SK-N-SH (cell line): ENCODE measurements at regions not wholly inside any gene's neighbourhood (a gene's known extent, or its start where the extent isn't known, plus 50 kb on each side); places are given as distances from the start of the nearest gene placed in this dataset.

Experiments used
- CTCF ChIA-PET: fragments of 300-600, 350-600 bp; formaldehyde crosslinking; extraction: SDS; loops from one replicate; lab custom pipeline; 2021; lab: Yijun Ruan, JAX
- POLR2A ChIA-PET: fragments of 350-600 bp; sonication (Branson Sonifier 250); formaldehyde crosslinking; extraction: SDS; loops from one replicate; lab custom pipeline; 2020; ENCODE audit warnings: antibody characterized with exemption, inconsistent platforms; lab: Yijun Ruan, JAX
- DNase-seq: peaks from one replicate; pipeline ENCODE4 v3.0.0; 2012
- H2AFZ ChIP-seq: fragments of 200-600 bp; sonication (generic); 2 replicates; pipeline ENCODE4 v1.8.1; 2016; ENCODE audit warnings: antibody characterized with exemption, mild to moderate bottlenecking, low read depth
- H3F3A ChIP-seq: fragments of 200-600 bp; sonication (generic); replicated peaks from 2 replicates; pipeline ENCODE3; 2016; ENCODE audit warnings: antibody characterized with exemption, mild to moderate bottlenecking; ENCODE audit not compliant: insufficient read depth
- H3K27ac ChIP-seq, 2 experiments: fragments of 200-500 bp in 1 of 2; fragments of 200-600 bp in 1 of 2; sonication (Bioruptor generic) in 1 of 2; sonication (generic), shearing (Covaris generic) in 1 of 2; 2 replicates each; pipeline versions ENCODE4 v1.5.1 to v1.6.1; 2014 to 2016; ENCODE audit warnings: low read depth in 2 of 2, inconsistent platforms in 1 of 2, low read length in 1 of 2, mild to moderate bottlenecking in 1 of 2, mixed read lengths in 1 of 2
- H3K27me3 ChIP-seq: fragments of 200-600 bp; sonication (generic), shearing (Covaris generic); 2 replicates; pipeline ENCODE4 v1.6.1; 2016; ENCODE audit warnings: mixed run types; ENCODE audit not compliant: insufficient read depth
- H3K36me3 ChIP-seq, 2 experiments: fragments of 200-500 bp in 1 of 2; fragments of 200-600 bp in 1 of 2; sonication (Bioruptor generic) in 1 of 2; sonication (generic) in 1 of 2; replicated peaks in 1 of 2; 2 replicates each; pipeline versions ENCODE3 to v1.5.1; 2014 to 2016; ENCODE audit warnings: low read length in 1 of 2, mild to moderate bottlenecking in 1 of 2; ENCODE audit not compliant: insufficient read depth in 2 of 2, control insufficient read depth in 1 of 2
- H3K4me1 ChIP-seq, 2 experiments: fragments of 200-500 bp in 1 of 2; fragments of 200-600 bp in 1 of 2; sonication (Bioruptor generic) in 1 of 2; sonication (generic), shearing (Covaris generic) in 1 of 2; 2 replicates each; pipeline versions ENCODE4 v1.5.1 to v1.6.1; 2014 to 2016; ENCODE audit warnings: low read depth in 1 of 2, low read length in 1 of 2, mixed run types in 1 of 2; ENCODE audit not compliant: insufficient read depth in 2 of 2, control insufficient read depth in 1 of 2
- H3K4me2 ChIP-seq: fragments of 200-600 bp; sonication (generic), shearing (Covaris generic); 2 replicates; pipeline ENCODE4 v1.6.1; 2017; ENCODE audit warnings: mixed run types
- H3K4me3 ChIP-seq, 2 experiments: fragments of 200-500 bp in 1 of 2; fragments of 200-600 bp in 1 of 2; sonication (Bioruptor generic) in 1 of 2; sonication (generic), shearing (Covaris generic) in 1 of 2; 2 replicates each; pipeline versions ENCODE4 v1.5.1 to v1.8.1; 2014 to 2016; ENCODE audit warnings: low read depth in 2 of 2, inconsistent platforms in 1 of 2, low read length in 1 of 2, mild to moderate bottlenecking in 1 of 2, mixed read lengths in 1 of 2, moderate library complexity in 1 of 2
- H3K79me2 ChIP-seq: fragments of 200-600 bp; sonication (generic); 2 replicates; pipeline ENCODE4 v1.8.1; 2017; ENCODE audit warnings: mild to moderate bottlenecking; ENCODE audit not compliant: insufficient read depth
- H3K9ac ChIP-seq: fragments of 200-600 bp; sonication (generic); 2 replicates; pipeline ENCODE4 v1.6.1; 2017; ENCODE audit warnings: mixed run types
- H3K9me2 ChIP-seq: fragments of 200-600 bp; sonication (generic); 2 replicates; pipeline ENCODE4 v1.6.1; 2017; ENCODE audit warnings: mixed run types
- H3K9me3 ChIP-seq: fragments of 200-600 bp; sonication (generic); 2 replicates; pipeline ENCODE4 v1.6.1; 2017; ENCODE audit warnings: mixed run types, mild to moderate bottlenecking, moderate library complexity
- H4K20me1 ChIP-seq: fragments of 200-600 bp; sonication (generic); 2 replicates; pipeline ENCODE4 v1.6.1; 2017; ENCODE audit warnings: mild to moderate bottlenecking, mixed run types; ENCODE audit not compliant: insufficient read depth
- EZH2phosphoT487 ChIP-seq: fragments of 200-600 bp; sonication (generic); IDR thresholded peaks from 2 replicates; pipeline ENCODE4 v1.6.1; 2017; ENCODE audit warnings: low read depth, mixed run types, mild to moderate bottlenecking, antibody characterized with exemption, moderate library complexity, borderline replicate concordance
- FOXJ3 ChIP-seq: sonication (generic); formaldehyde crosslinking; IDR thresholded peaks from 2 replicates; pipeline ENCODE4 v1.5.1; 2020; ENCODE audit warnings: mild to moderate bottlenecking, missing genetic modification reagents
- GATA2 ChIP-seq: sonication (generic); formaldehyde crosslinking; IDR thresholded peaks from 2 replicates; pipeline ENCODE4 v1.5.0; 2020; ENCODE audit warnings: mild to moderate bottlenecking, missing genetic modification reagents
- MAX ChIP-seq: IDR thresholded peaks from 2 replicates; pipeline ENCODE4 v1.4.0; 2012; ENCODE audit warnings: low read depth
- NFIC ChIP-seq: IDR thresholded peaks from 2 replicates; pipeline ENCODE4 v1.4.0; 2012; ENCODE audit warnings: borderline replicate concordance
- POLR2AphosphoS5 ChIP-seq: IDR thresholded peaks from 2 replicates; pipeline ENCODE4 v1.6.1; 2012; ENCODE audit warnings: low read depth, low read length
- RAD21 ChIP-seq: IDR thresholded peaks from 2 replicates; pipeline ENCODE4 v1.6.1; 2012; ENCODE audit warnings: mild to moderate bottlenecking, low read length
- RCOR1 ChIP-seq: fragments of 150-350 bp; IDR thresholded peaks from 2 replicates; pipeline ENCODE4 v1.6.1; 2017; ENCODE audit warnings: antibody characterized with exemption, low read length
- REST ChIP-seq: IDR thresholded peaks from 2 replicates; pipeline ENCODE4 v1.6.1; 2012; ENCODE audit warnings: mild to moderate bottlenecking, low read depth, low read length, moderate library complexity
- RFX5 ChIP-seq: IDR thresholded peaks from 2 replicates; pipeline ENCODE4 v1.6.1; 2012; ENCODE audit warnings: mild to moderate bottlenecking, improper control_type of control experiment, low read length
- SIN3A ChIP-seq: IDR thresholded peaks from 2 replicates; pipeline ENCODE4 v1.6.1; 2012; ENCODE audit warnings: low read depth, mild to moderate bottlenecking, low read length, moderate library complexity, borderline replicate concordance
- SMC3 ChIP-seq: IDR thresholded peaks from 2 replicates; pipeline ENCODE4 v1.6.1; 2012; ENCODE audit warnings: low read depth, low read length, improper control_type of control experiment
- TEAD4 ChIP-seq: IDR thresholded peaks from 2 replicates; pipeline ENCODE4 v1.4.0; 2012; ENCODE audit warnings: mild to moderate bottlenecking, borderline replicate concordance; ENCODE audit not compliant: insufficient read depth
- USF2 ChIP-seq: fragments of 150-350 bp; IDR thresholded peaks from 2 replicates; pipeline ENCODE4 v1.6.1; 2017; ENCODE audit warnings: antibody characterized with exemption, low read length, low read depth, borderline replicate concordance
- YY1 ChIP-seq: IDR thresholded peaks from 2 replicates; pipeline ENCODE4 v1.4.0; 2012; ENCODE audit warnings: low read depth, mild to moderate bottlenecking
- ZBTB33 ChIP-seq: IDR thresholded peaks from 2 replicates; pipeline ENCODE4 v1.4.0; 2012; ENCODE audit warnings: low read depth, borderline replicate concordance
- WGBS: methylation state at CpG from one replicate; pipeline ENCODE4 v1.1.6; 2017; ENCODE audit warnings: low lambda C conversion rate; 5-methylcytosine and 5-hydroxymethylcytosine counted together

- TF ChIP-seq SIN3A (no peak), YY1 (no peak), RAD21 (no peak), TEAD4 (no peak), GATA2 (no peak)
Observed at GRCh38 chr20:58010666-58011065, 217.8 kb downstream of the ANKRD60 start (continued).

- H3K4me3 ChIP-seq = no peak overlapping the region
- no peak overlapping the region for H3K9ac ChIP-seq
- H3K4me1 ChIP-seq = peaks cover 0 to 6% of the 10 kb centered on the region in 2 experiments; a peak in 1 of 4 replicates
- no peak overlapping the region for H3K27ac ChIP-seq
- H3F3A ChIP-seq = no peaks in the 10 kb centered on the region
- 87% methylated on average over 4 of the region's 7 CpGs for WGBS
- no peaks in the 10 kb centered on the region for H3K79me2 ChIP-seq
- H3K27me3 ChIP-seq = no peaks in the 10 kb centered on the region
- no peak overlapping the region for H3K4me2 ChIP-seq
- POLR2A ChIA-PET = interaction anchor here (0.6 kb wide), 1 partner anchor 8 kb away, joined by 3 read pairs; no protein-coding TSS in a partner anchor
- H3K9me2 ChIP-seq = no peaks in the 10 kb centered on the region
- H3K9me3 ChIP-seq = no peaks in the 10 kb centered on the region
- no peaks in the 10 kb centered on the region for H4K20me1 ChIP-seq
- H2AFZ ChIP-seq = no peak overlapping the region
- DNase-seq = no peak
- no peaks in the 10 kb centered on the region for H3K36me3 ChIP-seq
- CTCF ChIA-PET = interaction anchor here (0.9 kb wide), 2 partner anchors 8 to 208 kb away, joined by 3 read pairs; no protein-coding TSS in a partner anchor
- TF ChIP-seq POLR2AphosphoS5 (no peak), FOXJ3 (CRISPR knock-in tag) (no peak), TEAD4 (no peak), USF2 (no peak), ZBTB33 (no peak), EZH2phosphoT487 (no peak), SMC3 (no peak), REST (no peak), RAD21 (no peak), MAX (no peak), RFX5 (no peak), RCOR1 (no peak), YY1 (no peak), NFIC (no peak)
- TF ChIP-seq, all 33 proteins: peak for 0
Observed at GRCh38 chr20:58010186-58010585, 218.3 kb downstream of the ANKRD60 start.
